Right ventricle myocardium inferior (tissue), 1 donor: ENCODE measurements at regions not wholly inside any gene's neighbourhood (a gene's known extent, or its start where the extent isn't known, plus 50 kb on each side); places are given as distances from the start of the nearest gene placed in this dataset.
A peak's percentile ranks its signal among the peaks of the same experiment; 100 is the strongest.

ENCODE experiments used
- ATAC-seq: fragments of 200-7000 bp; cut with Tn5 transposase; one replicate; pipeline ENCODE4 v1.9.1; 2020; ENCODE audit warnings: mild to moderate bottlenecking, moderate library complexity
- DNase-seq: peaks from one replicate; pipeline ENCODE4 v3.0.0; 2021; ENCODE audit errors: missing footprints
- intact Hi-C: fragments of 100-400 bp; cut with DNase I; formaldehyde crosslinking; loops from one replicate; pipeline ENCODE4 v1.11.0; 2022
- donor health status: DM: no; HTN: yes; CAD: no; lungs with severe emphysema.

- no peak for ATAC-seq
- intact Hi-C loops, result loop anchor here (5.0 to 10.0 kb wide), 2 partner anchors 95 to 643 kb away; no protein-coding TSS in a partner anchor
- no peak for DNase-seq
Measured at GRCh38 chr5:168217497-168217896, 73.9 kb upstream of the WWC1 start.

GRCh38 chr5:168218746-168219145, 72.7 kb upstream of the WWC1 start:
- intact Hi-C loops, result loop anchor here (5.0 to 10.0 kb wide), 2 partner anchors 96 to 644 kb away; no protein-coding TSS in a partner anchor
- ATAC-seq, result no peak
- no peak for DNase-seq

GRCh38 chr5:168219515-168220410, 71.7 kb upstream of the WWC1 start:
- intact Hi-C loops, result loop anchor here (5.0 to 10.0 kb wide), 3 partner anchors 97 to 645 kb away; no protein-coding TSS in a partner anchor
- ATAC-seq (peak; percentile 55), DNase-seq (no peak)

- intact Hi-C loops, result loop anchor here (5.0 kb wide), 1 partner anchor 502 kb away; no protein-coding TSS in a partner anchor
- no peak for ATAC-seq
- DNase-seq, result no peak
Measured at GRCh38 chr5:168224085-168224484, 67.4 kb upstream of the WWC1 start.

- no peak for ATAC-seq
Measured at GRCh38 chr5:168226012-168226411, 65.4 kb upstream of the WWC1 start.

GRCh38 chr5:168227001-168227400, 64.4 kb upstream of the WWC1 start:
- DNase-seq (no peak), ATAC-seq (no peak)
- intact Hi-C loops, result no loop called here

More at GRCh38 chr5:168226012-168226411, 65.4 kb upstream of the WWC1 start:
- intact Hi-C loops, result no loop called here
- no peak for DNase-seq

- ATAC-seq, result no peak
- no peak for DNase-seq
- intact Hi-C loops, result no loop called here
Measured at GRCh38 chr5:168227973-168228615, 63.4 kb upstream of the WWC1 start.

- DNase-seq (no peak), ATAC-seq (no peak)
- intact Hi-C loops, result no loop called here
Measured at GRCh38 chr5:168228668-168229067, 62.8 kb upstream of the WWC1 start.

GRCh38 chr5:168234133-168234532, 57.3 kb upstream of the WWC1 start:
- no peak for ATAC-seq
- intact Hi-C loops, result no loop called here

GRCh38 chr5:168238463-168238862, 53.0 kb upstream of the WWC1 start:
- DNase-seq (no peak), ATAC-seq (no peak)
- intact Hi-C loops, result no loop called here

More at GRCh38 chr5:168234133-168234532, 57.3 kb upstream of the WWC1 start:
- no peak for DNase-seq

GRCh38 chr5:168239325-168239724, 52.1 kb upstream of the WWC1 start:
- intact Hi-C loops, result no loop called here
- DNase-seq (no peak), ATAC-seq (no peak)
